ENCODE measurements at regions not wholly inside any gene's neighbourhood (a gene's known extent, or its start where the extent isn't known, plus 50 kb on each side); places are given as distances from the start of the nearest gene placed in this dataset.

DNA sequence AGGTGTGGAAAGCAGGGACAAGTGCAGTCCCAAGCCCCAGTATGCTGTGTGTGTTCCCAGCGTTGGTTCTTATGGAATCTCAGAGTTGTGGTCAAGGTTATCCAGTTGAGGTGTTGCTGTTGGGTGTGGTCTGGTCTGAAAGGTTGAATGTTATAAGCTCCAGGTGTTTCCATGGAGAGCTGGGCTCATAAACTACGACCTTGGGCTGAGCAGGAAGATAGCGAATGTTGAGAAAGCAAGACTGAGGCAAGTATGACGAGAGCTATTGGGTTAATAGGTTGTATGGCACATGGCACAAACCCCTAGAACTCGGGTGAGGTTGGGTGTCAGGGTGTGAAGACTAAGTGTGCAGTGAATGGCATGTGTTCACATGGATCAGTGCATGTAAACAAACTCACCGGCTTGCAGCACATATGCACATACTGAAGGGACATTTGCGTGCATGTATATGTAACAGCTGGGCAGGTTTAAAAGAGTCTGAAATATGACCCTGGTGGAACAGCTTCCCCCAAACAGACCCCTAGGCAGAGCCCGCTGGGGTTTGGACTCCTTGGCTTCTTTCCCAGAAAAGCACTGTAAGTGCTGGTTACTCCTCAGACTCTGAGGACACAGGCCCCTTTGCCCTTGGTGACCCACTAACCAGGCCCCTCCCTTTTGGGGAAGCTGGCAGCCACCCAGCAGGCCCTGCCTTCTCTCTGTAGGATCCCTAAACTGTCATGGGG, 117.5 kb downstream of the NAV1 start:
- no peak for TF ChIP-seq TEAD4 (IDR thresholded peaks at IDR 0.05; ENCODE audit: low read depth, low read length)
- no peak for TF ChIP-seq TAF1 (IDR thresholded peaks at IDR 0.05; ENCODE audit: low read depth, low read length)
- TF ChIP-seq, protein P1, sequence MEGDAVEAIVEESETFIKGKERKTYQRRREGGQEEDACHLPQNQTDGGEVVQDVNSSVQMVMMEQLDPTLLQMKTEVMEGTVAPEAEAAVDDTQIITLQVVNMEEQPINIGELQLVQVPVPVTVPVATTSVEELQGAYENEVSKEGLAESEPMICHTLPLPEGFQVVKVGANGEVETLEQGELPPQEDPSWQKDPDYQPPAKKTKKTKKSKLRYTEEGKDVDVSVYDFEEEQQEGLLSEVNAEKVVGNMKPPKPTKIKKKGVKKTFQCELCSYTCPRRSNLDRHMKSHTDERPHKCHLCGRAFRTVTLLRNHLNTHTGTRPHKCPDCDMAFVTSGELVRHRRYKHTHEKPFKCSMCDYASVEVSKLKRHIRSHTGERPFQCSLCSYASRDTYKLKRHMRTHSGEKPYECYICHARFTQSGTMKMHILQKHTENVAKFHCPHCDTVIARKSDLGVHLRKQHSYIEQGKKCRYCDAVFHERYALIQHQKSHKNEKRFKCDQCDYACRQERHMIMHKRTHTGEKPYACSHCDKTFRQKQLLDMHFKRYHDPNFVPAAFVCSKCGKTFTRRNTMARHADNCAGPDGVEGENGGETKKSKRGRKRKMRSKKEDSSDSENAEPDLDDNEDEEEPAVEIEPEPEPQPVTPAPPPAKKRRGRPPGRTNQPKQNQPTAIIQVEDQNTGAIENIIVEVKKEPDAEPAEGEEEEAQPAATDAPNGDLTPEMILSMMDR (IDR thresholded peaks at IDR 0.05; ENCODE audit: control extremely low read depth in 1 of 3, insufficient read depth in 1 of 3, low read depth in 1 of 3, low read length in 3 of 3): no peak
- TF ChIP-seq, protein P2, sequence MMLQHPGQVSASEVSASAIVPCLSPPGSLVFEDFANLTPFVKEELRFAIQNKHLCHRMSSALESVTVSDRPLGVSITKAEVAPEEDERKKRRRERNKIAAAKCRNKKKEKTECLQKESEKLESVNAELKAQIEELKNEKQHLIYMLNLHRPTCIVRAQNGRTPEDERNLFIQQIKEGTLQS (IDR thresholded peaks at IDR 0.05; ENCODE audit: insufficient read depth, low read depth, low read length): no peak
- TF ChIP-seq HDAC6 (IDR thresholded peaks at IDR 0.05; ENCODE audit: low read depth, low read length): no peak
- TF ChIP-seq CHD1 (IDR thresholded peaks at IDR 0.05; ENCODE audit: low read depth, low read length): no peak
- TF ChIP-seq EP300 (IDR thresholded peaks at IDR 0.05; ENCODE audit: borderline replicate concordance in 1 of 2, low read depth in 2 of 2, low read length in 2 of 2): no peak
- no peak for TF ChIP-seq POU5F1 (IDR thresholded peaks at IDR 0.05; ENCODE audit: low read depth, low read length)
- TF ChIP-seq JUND (IDR thresholded peaks at IDR 0.05; ENCODE audit: low read length): no peak
- no peak for TF ChIP-seq USF2 (IDR thresholded peaks at IDR 0.05; ENCODE audit: low read length)
- no peak for TF ChIP-seq TBP (IDR thresholded peaks at IDR 0.05; ENCODE audit: low read depth, low read length)
- TF ChIP-seq CBX5 (IDR thresholded peaks at IDR 0.05; ENCODE audit: low read depth, low read length): no peak
- TF ChIP-seq GABPA (IDR thresholded peaks at IDR 0.05; ENCODE audit: borderline replicate concordance, insufficient read depth, low read length): no peak

All from H1 (cell line).